GM12874 (cell line): ENCODE measurements at regions not wholly inside any gene's neighbourhood (a gene's known extent, or its start where the extent isn't known, plus 50 kb on each side); places are given as distances from the start of the nearest gene placed in this dataset.

Experiments
- CTCF ChIP-seq: IDR thresholded peaks from 2 replicates; pipeline ENCODE4 v1.5.1; 2011; ENCODE audit warnings: low read depth, mild to moderate bottlenecking, control low read depth, low read length, moderate library complexity; ENCODE audit not compliant: insufficient read depth

GRCh38 chr9:17967731-17968130, 388.9 kb downstream of the SH3GL2 start:
- TF ChIP-seq CTCF: no peak

- TF ChIP-seq CTCF: no peak
Measured at GRCh38 chr9:17969232-17969631, 390.4 kb downstream of the SH3GL2 start.

- TF ChIP-seq CTCF: no peak
Measured at GRCh38 chr9:17970277-17970676, 391.4 kb downstream of the SH3GL2 start.

- TF ChIP-seq CTCF: no peak
Measured at GRCh38 chr9:17978773-17979172, 399.9 kb downstream of the SH3GL2 start.

- TF ChIP-seq CTCF: no peak
Measured at GRCh38 chr9:17986595-17986994, 407.7 kb downstream of the SH3GL2 start.

GRCh38 chr9:17987189-17987588, 408.3 kb downstream of the SH3GL2 start:
- no peak for TF ChIP-seq CTCF

- TF ChIP-seq CTCF: no peak
Measured at GRCh38 chr9:17988489-17988888, 409.6 kb downstream of the SH3GL2 start.

- TF ChIP-seq CTCF: no peak
Measured at GRCh38 chr9:17990602-17991001, 411.7 kb downstream of the SH3GL2 start.
